ENCODE measurements at regions not wholly inside any gene's neighbourhood (a gene's known extent, or its start where the extent isn't known, plus 50 kb on each side); places are given as distances from the start of the nearest gene placed in this dataset.

- DNase-seq (ENCODE audit: low spot score) (no peak), ATAC-seq (no peak), FAIRE-seq (no peak)
- POLR2A ChIA-PET, result no interaction called here
- no peak overlapping the region for H3K27ac ChIP-seq (ENCODE audit: extremely low read length, insufficient read depth, low read length)
- H3K9ac ChIP-seq (ENCODE audit: insufficient read depth, low read depth, low read length), result no peak overlapping the region
- H2AFZ ChIP-seq (ENCODE audit: low read length), result no peak overlapping the region
- intact Hi-C loops (cut with micrococcal nuclease; ENCODE audit: unreplicated experiment) (loop anchor here (5.0 kb wide), 1 partner anchor 1641 kb away; no protein-coding TSS in a partner anchor), in situ Hi-C loops (cut with HindIII; ENCODE audit: extremely low pct_ligation_motif_present, low pct_unique_long_range_greater_than_20kb) (no loop called here)
- BruUV-seq (replicated peaks), result no TSS peak
- no peaks in the 10 kb centered on the region for H3K27me3 ChIP-seq (ENCODE audit: control insufficient read depth in 1 of 2, insufficient read depth in 2 of 2, low read length in 2 of 2)
- WGBS (ENCODE audit: low lambda C conversion rate), result under 1% methylated on average over 3 of the region's 3 CpGs
- H3K9me3 ChIP-seq (ENCODE audit: low read length), result no peaks in the 10 kb centered on the region
- H3K4me3 ChIP-seq (replicated peaks in 1 of 3; ENCODE audit: insufficient read depth in 1 of 3, low read depth in 2 of 3, low read length in 3 of 3), result no peak overlapping the region
- no peak overlapping the region for H3K4me2 ChIP-seq (ENCODE audit: low read depth, low read length)
- no peaks in the 10 kb centered on the region for H3K36me3 ChIP-seq (replicated peaks in 1 of 2; ENCODE audit: control insufficient read depth in 1 of 2, insufficient read depth in 2 of 2, low read length in 2 of 2)
- TF ChIP-seq SPEN (CRISPR knock-in tag; IDR thresholded peaks at IDR 0.05; ENCODE audit: low read depth) (no peak), ZMYM4 (CRISPR knock-in tag; IDR thresholded peaks at IDR 0.05) (no peak), SNAPC5 (CRISPR knock-in tag; IDR thresholded peaks at IDR 0.05; ENCODE audit: borderline replicate concordance) (no peak), POGK (CRISPR knock-in tag; conservative IDR thresholded peaks at IDR 0.05) (no peak), ELK4 (CRISPR knock-in tag; IDR thresholded peaks at IDR 0.05; ENCODE audit: borderline replicate concordance) (no peak), PHB2 (IDR thresholded peaks at IDR 0.05; ENCODE audit: partially characterized antibody) (no peak), MEIS1 (CRISPR knock-in tag; IDR thresholded peaks at IDR 0.05; ENCODE audit: borderline replicate concordance) (no peak), KAT7 (CRISPR knock-in tag; IDR thresholded peaks at IDR 0.05; ENCODE audit: borderline replicate concordance) (no peak), MAX (IDR thresholded peaks at IDR 0.05) (no peak), ZNF678 (CRISPR knock-in tag; IDR thresholded peaks at IDR 0.05) (no peak), HBP1 (CRISPR knock-in tag; IDR thresholded peaks at IDR 0.05; ENCODE audit: low read depth) (no peak), HNRNPK (IDR thresholded peaks at IDR 0.05; ENCODE audit: low read depth, low read length, poor library complexity, severe bottlenecking) (no peak), U2AF2 (IDR thresholded peaks at IDR 0.05; ENCODE audit: low read depth, low read length) (no peak), MAZ (IDR thresholded peaks at IDR 0.05; ENCODE audit: borderline replicate concordance, low read depth, low read length) (no peak), MAZ (CRISPR knock-in tag; IDR thresholded peaks at IDR 0.05; ENCODE audit: low read depth) (no peak), ATF2 (CRISPR knock-in tag; IDR thresholded peaks at IDR 0.05) (no peak)
- no peaks in the 10 kb centered on the region for H4K20me1 ChIP-seq (ENCODE audit: insufficient read depth, low read length)
- H3K79me2 ChIP-seq (ENCODE audit: insufficient read depth, low read length), result no peaks in the 10 kb centered on the region
- CTCF ChIA-PET (ENCODE audit: low intra/inter-chr PET ratio, low total read pairs), result no interaction called here
- H3K4me1 ChIP-seq (ENCODE audit: insufficient read depth, low read length), result no peaks in the 10 kb centered on the region
Observed at GRCh38 chr4:125760956-125761355, 446.2 kb downstream of the FAT4 start.
